ENCODE measurements at regions not wholly inside any gene's neighbourhood (a gene's known extent, or its start where the extent isn't known, plus 50 kb on each side); places are given as distances from the start of the nearest gene placed in this dataset.
"Not testable (repeated sequence)": the region's sequence is repeated elsewhere in the genome, so short reads cannot be mapped to it uniquely, and the experiment has no call there.

DNA sequence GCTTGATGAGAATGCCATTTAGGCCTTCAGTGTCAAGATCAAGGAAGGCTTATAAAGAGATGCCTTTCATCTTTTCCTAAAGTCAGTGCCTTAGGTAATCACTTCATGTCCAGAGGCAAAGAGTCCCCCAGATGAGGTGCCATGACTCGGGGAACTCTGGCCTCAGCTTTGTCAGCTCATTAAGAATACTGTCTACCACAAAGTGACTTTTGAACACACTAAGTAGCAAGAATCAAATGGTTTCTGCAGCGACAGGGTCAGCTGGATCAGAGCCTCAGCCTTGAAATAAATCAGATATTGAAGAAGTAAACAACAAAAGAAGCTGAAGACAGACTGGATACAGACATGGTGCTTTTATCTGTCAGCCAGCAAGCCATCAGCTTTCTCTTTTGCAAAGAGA is 120.1 kb upstream of the SLC39A10 start:
- H3K27ac ChIP-seq = peak overlapping the region in 6 of 11 experiments; percentile 13 to 70 (median 50); a peak in 10 of 22 replicates
- H3K4me2 ChIP-seq = peak overlapping the region in 6 of 11 experiments; percentile 28 to 88 (median 65); a peak in 10 of 22 replicates
- H3K27me3 ChIP-seq = no peaks in the 10 kb centered on the region
- no peaks in the 10 kb centered on the region for H4K20me1 ChIP-seq
- no peaks in the 10 kb centered on the region for H3K36me3 ChIP-seq
- peaks cover 0 to 32% (median 3%) of the 10 kb centered on the region in 11 experiments; a peak in 9 of 22 replicates for H3K9me3 ChIP-seq (replicated peaks in 1 of 11)
- 0 out of 22 replicates have a peak overlapping the region, but pooled peaks of 1 of the 11 experiments have one; percentile 31 for H3K9ac ChIP-seq
- H3K4me3 ChIP-seq = no peak overlapping the region
- H3K4me1 ChIP-seq = peaks cover 8 to 78% (median 42%) of the 10 kb centered on the region in 10 experiments; a peak in 19 of 20 replicates
- TF ChIP-seq Cebpa-rat (IDR thresholded peaks at IDR 0.05) = no peak

DNA sequence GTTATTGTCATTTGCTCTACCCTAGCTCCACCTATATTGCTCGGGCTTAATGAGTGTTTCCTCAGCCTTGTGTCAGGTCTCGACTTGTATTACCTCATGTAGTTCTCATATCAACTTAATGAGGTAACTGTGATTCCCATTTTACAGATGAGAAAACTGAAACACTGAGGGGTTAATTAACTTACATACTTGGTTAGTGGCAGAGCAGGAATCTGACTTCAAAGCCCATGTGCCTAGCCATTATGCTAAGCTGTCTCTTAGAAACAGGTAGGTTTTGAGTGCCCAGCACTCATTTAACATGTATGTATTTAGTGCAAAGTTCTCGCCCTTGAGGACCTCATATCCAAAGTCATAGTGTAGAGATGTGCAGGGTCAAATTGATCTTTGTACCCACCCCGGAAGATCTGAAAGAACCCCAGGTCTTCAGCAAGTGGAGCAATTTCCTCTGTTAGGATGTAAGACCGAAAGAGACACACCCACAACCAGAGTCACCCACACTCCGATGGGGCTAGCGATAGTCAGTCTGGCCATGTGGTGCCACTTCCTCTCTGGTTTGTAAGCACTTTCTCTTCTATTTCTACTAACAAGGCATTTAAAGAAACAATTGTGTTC is 121.0 kb upstream of the SLC39A10 start:
- H3K27me3 ChIP-seq = no peaks in the 10 kb centered on the region
- H4K20me1 ChIP-seq = no peaks in the 10 kb centered on the region
- H3K4me1 ChIP-seq = peaks cover 11 to 82% (median 42%) of the 10 kb centered on the region in 10 experiments; a peak in 19 of 20 replicates
- H3K9ac ChIP-seq = no peak overlapping the region; a peak in 2 of 22 replicates
- TF ChIP-seq Cebpa-rat (IDR thresholded peaks at IDR 0.05) = no peak
- H3K36me3 ChIP-seq = no peaks in the 10 kb centered on the region
- H3K4me3 ChIP-seq = no peak overlapping the region
- H3K4me2 ChIP-seq = peak overlapping the region in 8 of 11 experiments; percentile 34 to 88 (median 58); a peak in 15 of 22 replicates
- peaks cover 0 to 28% (median 0%) of the 10 kb centered on the region in 11 experiments; a peak in 9 of 22 replicates for H3K9me3 ChIP-seq (replicated peaks in 1 of 11)
- H3K27ac ChIP-seq = peak overlapping the region in 7 of 11 experiments; percentile 18 to 70 (median 52); a peak in 13 of 22 replicates

DNA sequence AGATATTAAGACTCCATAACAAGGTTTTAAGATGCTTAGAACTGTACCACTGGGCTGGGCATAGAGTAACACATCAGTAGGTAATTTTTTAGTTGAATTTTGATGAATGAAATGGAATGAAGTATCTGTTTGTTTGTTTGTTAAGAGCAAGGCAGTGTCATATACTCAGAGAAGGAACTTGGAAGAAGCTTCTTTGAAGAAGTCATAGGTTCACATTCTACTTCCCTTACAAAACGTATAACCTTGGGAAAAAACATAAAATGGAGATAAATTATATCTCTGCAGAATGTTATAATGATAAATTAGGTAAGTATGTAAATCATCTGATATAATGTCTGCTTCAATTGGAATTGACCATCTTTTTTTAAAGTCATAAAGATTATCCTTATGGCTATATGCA is 122.1 kb upstream of the SLC39A10 start:
- H3K4me3 ChIP-seq = no peak overlapping the region
- peaks cover 11 to 82% (median 42%) of the 10 kb centered on the region in 10 experiments; a peak in 19 of 20 replicates for H3K4me1 ChIP-seq
- H4K20me1 ChIP-seq = no peaks in the 10 kb centered on the region
- no peak overlapping the region for H3K9ac ChIP-seq
- TF ChIP-seq Cebpa-rat (IDR thresholded peaks at IDR 0.05) = no peak
- peak overlapping the region in 4 of 11 experiments; percentile 18 to 70 (median 68); a peak in 6 of 22 replicates for H3K27ac ChIP-seq
- no peaks in the 10 kb centered on the region for H3K36me3 ChIP-seq
- peak overlapping the region in 5 of 11 experiments; percentile 57 to 88 (median 74); a peak in 8 of 22 replicates for H3K4me2 ChIP-seq
- H3K9me3 ChIP-seq (replicated peaks in 1 of 11) = peaks cover 0 to 20% (median 0%) of the 10 kb centered on the region in 11 experiments; a peak in 7 of 22 replicates
- no peaks in the 10 kb centered on the region for H3K27me3 ChIP-seq

DNA sequence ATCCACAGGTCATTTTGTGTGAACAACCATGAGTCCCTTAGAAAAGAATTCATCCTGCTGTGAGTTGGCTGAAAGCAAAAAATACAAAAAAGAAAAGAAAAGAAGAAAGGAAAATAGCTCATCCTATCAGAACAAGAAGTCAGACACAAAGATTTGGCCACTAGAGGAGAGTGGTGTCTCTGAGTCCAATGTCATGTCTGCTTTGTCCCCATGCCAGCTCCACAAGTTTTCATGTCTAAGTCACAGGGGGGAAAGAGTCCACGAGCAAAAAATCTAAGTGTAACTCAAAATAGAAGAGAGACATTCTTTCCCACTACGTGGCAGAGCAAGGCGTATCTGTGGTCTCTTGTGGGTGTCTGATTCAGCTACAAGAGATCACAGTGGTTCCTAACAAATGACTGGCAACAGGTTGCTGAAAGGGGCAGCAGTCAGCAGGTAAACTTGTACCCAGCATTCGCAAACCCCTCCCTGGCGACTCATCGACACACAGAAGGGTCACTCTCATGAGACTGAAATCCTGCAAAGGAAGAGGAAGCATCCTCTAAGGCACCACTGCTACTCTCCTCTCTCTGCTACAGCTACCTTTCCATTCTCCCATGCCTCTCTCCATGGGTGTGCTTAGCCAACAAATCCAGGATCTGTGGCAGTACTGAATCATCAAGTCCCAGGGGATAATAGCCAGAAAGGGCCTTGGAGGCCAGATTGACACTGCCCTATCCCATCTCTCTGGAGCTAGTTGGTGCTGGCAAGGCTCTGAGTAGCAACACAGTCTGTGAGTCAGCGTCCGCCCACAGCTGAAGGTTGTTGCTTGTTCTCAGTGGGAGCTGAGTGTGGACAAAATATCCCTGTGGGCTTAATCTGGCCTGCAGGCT is 123.0 kb upstream of the SLC39A10 start:
- H3K27me3 ChIP-seq = no peaks in the 10 kb centered on the region
- H3K9me3 ChIP-seq (replicated peaks in 1 of 11) = peaks cover 0 to 15% (median 0%) of the 10 kb centered on the region in 11 experiments; a peak in 9 of 22 replicates
- H3K9ac ChIP-seq = peak overlapping the region in 3 of 11 experiments; percentile 2 to 40 (median 6); a peak in 3 of 22 replicates
- H3K4me3 ChIP-seq = no peak overlapping the region
- no peaks in the 10 kb centered on the region for H3K36me3 ChIP-seq
- H3K4me2 ChIP-seq = peak overlapping the region; percentile 25 to 88 (median 65); a peak in 19 of 22 replicates
- peaks cover 11 to 76% (median 42%) of the 10 kb centered on the region in 10 experiments; a peak in 19 of 20 replicates for H3K4me1 ChIP-seq
- H4K20me1 ChIP-seq = no peaks in the 10 kb centered on the region
- H3K27ac ChIP-seq = peak overlapping the region in 7 of 11 experiments; percentile 7 to 70 (median 38); a peak in 12 of 22 replicates
- TF ChIP-seq Cebpa-rat (IDR thresholded peaks at IDR 0.05) = no peak

DNA sequence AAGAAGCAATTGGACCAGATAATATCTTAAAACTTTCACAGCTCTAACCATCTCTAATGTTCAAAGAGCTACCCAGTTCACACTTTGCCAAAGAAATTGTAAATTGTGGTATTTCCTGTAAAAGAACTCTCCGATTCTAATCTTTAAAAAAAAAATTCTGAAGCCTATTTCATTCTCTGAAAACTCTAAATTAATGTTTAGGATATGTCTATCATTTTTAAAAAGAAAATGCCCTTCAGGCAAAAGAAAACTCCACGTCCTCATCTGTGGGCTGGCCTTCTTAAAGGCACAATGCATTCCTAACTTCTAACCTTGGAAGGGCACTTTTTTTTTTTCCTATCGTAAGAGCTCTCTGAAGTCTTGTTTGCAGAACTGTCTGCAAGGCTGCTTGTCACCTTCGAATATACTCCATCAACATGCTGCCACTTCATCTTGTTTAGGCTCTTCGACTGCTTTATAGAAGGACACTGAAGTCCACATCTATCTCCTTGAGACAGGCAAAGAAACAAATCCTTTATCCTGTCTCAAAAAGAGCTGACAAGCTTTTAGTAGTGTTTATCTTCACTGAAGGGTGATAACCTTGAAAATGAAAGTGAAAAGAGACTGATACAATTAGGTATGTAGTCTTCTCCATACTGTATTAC is 124.3 kb upstream of the SLC39A10 start:
- Histone ChIP-seq H3K27ac (peak overlapping the region in 10 of 11 experiments; percentile 0 to 47 (median 24); a peak in 11 of 22 replicates), H3K9ac (peak overlapping the region; percentile 12 to 59 (median 47); a peak in 12 of 22 replicates), H4K20me1 (no peaks in the 10 kb centered on the region), H3K4me3 (peak overlapping the region in 6 of 10 experiments; percentile 15 to 46 (median 28); a peak in 11 of 20 replicates), H3K36me3 (no peaks in the 10 kb centered on the region), H3K4me2 (peak overlapping the region; percentile 45 to 88 (median 67)), H3K27me3 (no peaks in the 10 kb centered on the region), H3K9me3 (replicated peaks in 1 of 11) (peaks cover 0 to 13% (median 0%) of the 10 kb centered on the region in 11 experiments; a peak in 9 of 22 replicates), H3K4me1 (peaks cover 11 to 63% (median 37%) of the 10 kb centered on the region in 10 experiments; a peak in 19 of 20 replicates)
- TF ChIP-seq Cebpa-rat (IDR thresholded peaks at IDR 0.05) = no peak

DNA sequence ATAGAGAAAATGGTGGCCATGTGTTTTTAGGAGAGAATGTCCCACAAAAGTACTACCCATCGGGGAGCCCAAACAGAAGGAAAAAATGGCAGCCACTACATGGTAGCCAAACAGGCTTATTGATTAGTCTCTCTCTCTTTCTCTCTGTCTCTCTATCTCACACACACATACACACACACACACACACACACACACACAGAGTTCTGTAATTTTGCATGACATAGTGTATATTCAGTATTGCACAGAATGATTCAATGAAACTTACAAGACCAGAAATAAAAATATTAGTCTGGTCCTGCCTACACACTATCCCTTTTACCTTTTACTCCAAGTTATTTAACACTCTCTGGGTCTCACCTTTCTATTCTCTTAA is 124.8 kb upstream of the SLC39A10 start:
- H4K20me1 ChIP-seq = no peaks in the 10 kb centered on the region
- H3K4me1 ChIP-seq = peaks cover 11 to 58% (median 37%) of the 10 kb centered on the region in 10 experiments; a peak in 19 of 20 replicates
- peak overlapping the region in 3 of 11 experiments; percentile 12 to 47 (median 34); a peak in 5 of 22 replicates for H3K27ac ChIP-seq
- no peaks in the 10 kb centered on the region for H3K36me3 ChIP-seq
- no peaks in the 10 kb centered on the region for H3K27me3 ChIP-seq
- H3K4me2 ChIP-seq = peak overlapping the region in 10 of 11 experiments; percentile 45 to 88 (median 66); a peak in 15 of 22 replicates
- 0 out of 20 replicates have a peak overlapping the region, but pooled peaks of 1 of the 10 experiments have one; percentile 15 for H3K4me3 ChIP-seq
- H3K9ac ChIP-seq = peak overlapping the region in 1 of 11 experiments; percentile 50; a peak in 1 of 22 replicates
- peaks cover 0 to 13% (median 0%) of the 10 kb centered on the region in 11 experiments; a peak in 8 of 22 replicates for H3K9me3 ChIP-seq (replicated peaks in 1 of 11)
- TF ChIP-seq Cebpa-rat (IDR thresholded peaks at IDR 0.05) = no peak

DNA sequence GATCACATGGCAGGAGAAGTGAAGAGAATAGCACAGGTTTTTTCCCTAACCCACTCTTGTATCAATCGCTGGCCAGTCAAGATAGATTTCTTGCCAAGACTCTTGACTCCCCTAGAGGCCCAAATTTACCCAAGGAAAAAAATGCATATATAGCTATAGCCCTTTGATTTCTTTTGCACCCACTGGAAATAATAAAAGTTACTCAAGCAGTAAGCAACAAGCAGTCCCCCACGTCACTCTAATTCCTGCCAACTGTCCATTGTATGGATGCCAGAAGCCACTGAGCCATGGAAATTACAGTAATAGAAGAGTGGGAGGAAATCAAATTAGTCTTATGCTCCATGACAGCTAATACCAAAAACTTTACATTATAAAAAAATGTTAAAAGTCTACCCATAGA is 125.3 kb upstream of the SLC39A10 start:
- no peak overlapping the region for H3K4me3 ChIP-seq
- peaks cover 11 to 53% (median 35%) of the 10 kb centered on the region in 10 experiments; a peak in 19 of 20 replicates for H3K4me1 ChIP-seq
- H3K27ac ChIP-seq = no peak overlapping the region
- H3K36me3 ChIP-seq = no peaks in the 10 kb centered on the region
- H3K9me3 ChIP-seq (replicated peaks in 1 of 11) = peaks cover 0 to 13% (median 0%) of the 10 kb centered on the region in 11 experiments; a peak in 8 of 22 replicates
- H3K9ac ChIP-seq = no peak overlapping the region
- H3K27me3 ChIP-seq = no peaks in the 10 kb centered on the region
- H4K20me1 ChIP-seq = no peaks in the 10 kb centered on the region
- no peak for TF ChIP-seq Cebpa-rat (IDR thresholded peaks at IDR 0.05)
- H3K4me2 ChIP-seq = peak overlapping the region in 7 of 11 experiments; percentile 26 to 88 (median 65); a peak in 10 of 22 replicates

DNA sequence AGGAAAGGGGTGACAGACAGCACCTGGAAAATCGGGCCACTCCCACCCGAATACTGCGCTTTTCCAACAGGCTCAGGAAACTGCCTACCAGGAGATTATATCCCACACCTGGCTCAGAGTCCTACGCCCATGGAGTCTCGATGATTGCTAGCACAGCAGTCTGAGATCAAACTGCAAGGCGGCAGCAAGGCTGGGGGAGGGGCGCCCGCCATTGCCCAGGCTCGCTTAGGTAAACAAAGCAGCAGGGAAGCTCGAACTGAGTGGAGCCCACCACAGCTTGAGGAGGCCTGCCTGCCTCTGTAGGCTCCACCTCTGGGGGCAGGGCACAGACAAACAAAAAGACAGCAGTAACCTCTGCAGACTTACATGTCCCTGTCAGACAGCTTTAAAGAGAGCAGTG is 133.8 kb upstream of the SLC39A10 start:
- not testable (repeated sequence) for H3K9ac ChIP-seq; H3K4me2 ChIP-seq; H3K27me3 ChIP-seq; H3K4me3 ChIP-seq; H3K9me3 ChIP-seq (replicated peaks in 1 of 11); H3K36me3 ChIP-seq; H4K20me1 ChIP-seq; H3K4me1 ChIP-seq; H3K27ac ChIP-seq
